ENCODE measurements at regions not wholly inside any gene's neighbourhood (a gene's known extent, or its start where the extent isn't known, plus 50 kb on each side); places are given as distances from the start of the nearest gene placed in this dataset.

DNA sequence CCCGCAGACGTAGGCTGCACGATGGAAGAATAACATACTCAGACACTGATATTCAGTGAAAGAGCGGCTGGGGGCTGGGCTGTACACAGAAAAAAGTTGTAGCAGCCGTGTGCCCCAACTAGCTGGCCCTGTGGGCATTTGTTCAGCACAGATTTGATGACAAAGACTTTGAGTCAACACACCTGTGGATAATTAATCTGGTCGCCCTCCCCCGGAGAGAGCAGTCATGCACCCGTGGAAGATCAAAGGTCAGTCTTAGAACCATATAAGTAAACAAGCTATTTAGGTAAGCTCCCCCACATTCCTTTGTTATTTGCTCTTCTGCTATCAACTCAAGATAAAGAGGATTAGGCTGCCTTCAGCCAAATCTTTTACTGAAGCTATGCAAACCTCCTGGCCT, 148.4 kb upstream of the HMCN1 start:
- WGBS (ENCODE audit: extremely low coverage, insufficient read length, low lambda C conversion rate) = no CpG with 5 or more reads among the region's 8 CpGs

More for the DNA sequence above, 148.4 kb upstream of the HMCN1 start:
- Histone ChIP-seq H3K18ac (ENCODE audit: insufficient read length, low read depth, low read length) (no peak overlapping the region), H2AFZ (ENCODE audit: low read length) (no peak overlapping the region), H3K4me1 (ENCODE audit: insufficient read depth, low read length) (no peaks in the 10 kb centered on the region), H2BK15ac (ENCODE audit: low read depth, low read length) (no peak overlapping the region), H3K27me3 (ENCODE audit: insufficient read depth, low read length) (no peaks in the 10 kb centered on the region), H3K9me3 (ENCODE audit: control insufficient read depth, low read depth, low read length) (peaks cover 7% of the 10 kb centered on the region), H3K27ac (ENCODE audit: insufficient read length, low read depth, low read length) (no peak overlapping the region), H4K20me1 (ENCODE audit: control insufficient read depth, insufficient read depth, insufficient read length) (no peaks in the 10 kb centered on the region), H3K14ac (ENCODE audit: insufficient read depth, low read length) (no peak overlapping the region), H3K79me1 (ENCODE audit: insufficient read depth, low read depth, low read length, poor library complexity, severe bottlenecking) (no peaks in the 10 kb centered on the region), H4K91ac (ENCODE audit: insufficient read length, low read depth, low read length) (no peak overlapping the region), H3K23ac (ENCODE audit: insufficient read length, low read depth, low read length) (no peak overlapping the region), H3T11ph (ENCODE audit: low read length) (no peak overlapping the region), H2AK5ac (ENCODE audit: insufficient read length, low read length) (no peak overlapping the region), H3K79me2 (ENCODE audit: insufficient read depth, low read length) (no peaks in the 10 kb centered on the region), H2BK12ac (ENCODE audit: insufficient read length, low read depth, low read length) (no peak overlapping the region), H3K23me2 (ENCODE audit: insufficient read length, low read depth, low read length, poor library complexity, severe bottlenecking) (no peaks in the 10 kb centered on the region), H2BK5ac (ENCODE audit: insufficient read length, low read length) (no peak overlapping the region), H3K9ac (ENCODE audit: extremely low read depth, insufficient read length, low read length) (no peak overlapping the region), H4K5ac (ENCODE audit: insufficient read length, low read depth, low read length) (no peak overlapping the region), H3K56ac (ENCODE audit: insufficient read length, low read depth, low read length) (no peak overlapping the region), H2BK20ac (ENCODE audit: low read depth, low read length, poor library complexity, severe bottlenecking) (no peak overlapping the region), H3K4ac (ENCODE audit: low read depth, low read length) (no peak overlapping the region), H2BK120ac (ENCODE audit: low read depth, low read length, poor library complexity, severe bottlenecking) (no peak overlapping the region), H3K4me2 (ENCODE audit: insufficient read depth, insufficient read length, low read length) (no peak overlapping the region), H4K8ac (replicated peaks; ENCODE audit: insufficient read length, low read depth, low read length) (no peak overlapping the region)
- TF ChIP-seq, protein P1, sequence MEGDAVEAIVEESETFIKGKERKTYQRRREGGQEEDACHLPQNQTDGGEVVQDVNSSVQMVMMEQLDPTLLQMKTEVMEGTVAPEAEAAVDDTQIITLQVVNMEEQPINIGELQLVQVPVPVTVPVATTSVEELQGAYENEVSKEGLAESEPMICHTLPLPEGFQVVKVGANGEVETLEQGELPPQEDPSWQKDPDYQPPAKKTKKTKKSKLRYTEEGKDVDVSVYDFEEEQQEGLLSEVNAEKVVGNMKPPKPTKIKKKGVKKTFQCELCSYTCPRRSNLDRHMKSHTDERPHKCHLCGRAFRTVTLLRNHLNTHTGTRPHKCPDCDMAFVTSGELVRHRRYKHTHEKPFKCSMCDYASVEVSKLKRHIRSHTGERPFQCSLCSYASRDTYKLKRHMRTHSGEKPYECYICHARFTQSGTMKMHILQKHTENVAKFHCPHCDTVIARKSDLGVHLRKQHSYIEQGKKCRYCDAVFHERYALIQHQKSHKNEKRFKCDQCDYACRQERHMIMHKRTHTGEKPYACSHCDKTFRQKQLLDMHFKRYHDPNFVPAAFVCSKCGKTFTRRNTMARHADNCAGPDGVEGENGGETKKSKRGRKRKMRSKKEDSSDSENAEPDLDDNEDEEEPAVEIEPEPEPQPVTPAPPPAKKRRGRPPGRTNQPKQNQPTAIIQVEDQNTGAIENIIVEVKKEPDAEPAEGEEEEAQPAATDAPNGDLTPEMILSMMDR (conservative IDR thresholded peaks at IDR 0.05) = no peak
- Mint-ChIP-seq H3K27me3 (ENCODE audit: low read depth) (no peaks in the 10 kb centered on the region; the same call in none of the 2 replicates), H3K9me3 (peaks cover 45 to 53% of the 10 kb centered on the region in 2 experiments), H3K36me3 (ENCODE audit: insufficient read depth in 1 of 3, low read depth in 3 of 3) (peaks cover 23 to 45% (median 39%) of the 10 kb centered on the region in 3 experiments), H3K27ac (no peak overlapping the region), H3K4me3 (no peak overlapping the region), H3K4me1 (peaks cover 0 to 2% of the 10 kb centered on the region in 2 experiments; a peak in 1 of 4 replicates)
- DNase-seq = no peak

Measured in H9 (cell line).